ENCODE measurements at regions not wholly inside any gene's neighbourhood (a gene's known extent, or its start where the extent isn't known, plus 50 kb on each side); places are given as distances from the start of the nearest gene placed in this dataset.
"Not testable (repeated sequence)": the region's sequence is repeated elsewhere in the genome, so short reads cannot be mapped to it uniquely, and the experiment has no call there.

- TF ChIP-seq POLR2A, CTCF (IDR thresholded peaks at IDR 0.05): not testable (repeated sequence)
Measured at GRCh38 chr1:120506352-120506751, 91.5 kb downstream of the NBPF8 start.
